GM10266 (cell line): ENCODE measurements at regions not wholly inside any gene's neighbourhood (a gene's known extent, or its start where the extent isn't known, plus 50 kb on each side); places are given as distances from the start of the nearest gene placed in this dataset.

Experiments
- DNase-seq: peaks from one replicate; pipeline ENCODE4 v3.0.0; 2012; ENCODE audit errors: extremely low spot score
- TF ChIP-seq, protein P1 (sequence below): IDR thresholded peaks from 2 replicates; pipeline ENCODE4 v1.5.1; 2012; ENCODE audit warnings: mild to moderate bottlenecking, low read depth; ENCODE audit not compliant: control insufficient read depth, insufficient read depth; ENCODE audit errors: missing control alignments

DNA sequence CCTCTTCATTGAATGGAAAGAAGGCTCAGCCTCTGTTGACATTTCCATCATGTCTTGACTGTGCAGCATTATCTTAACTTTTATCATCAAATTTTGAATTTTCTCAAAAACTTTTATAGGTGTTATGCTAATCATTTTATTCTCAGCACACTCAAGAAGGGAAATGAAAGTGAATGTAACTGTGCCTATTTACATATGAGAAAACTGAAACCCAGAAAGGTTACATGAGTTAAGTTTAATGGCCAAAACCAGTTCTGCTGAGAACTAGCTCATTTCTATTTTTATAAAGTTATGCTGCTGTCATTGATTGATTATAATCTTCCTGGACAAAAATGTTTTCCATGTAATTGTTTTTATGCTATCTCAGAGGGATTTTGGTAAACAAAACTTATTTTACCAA is 618.8 kb upstream of the NRXN1 start:
- TF ChIP-seq, protein P1, sequence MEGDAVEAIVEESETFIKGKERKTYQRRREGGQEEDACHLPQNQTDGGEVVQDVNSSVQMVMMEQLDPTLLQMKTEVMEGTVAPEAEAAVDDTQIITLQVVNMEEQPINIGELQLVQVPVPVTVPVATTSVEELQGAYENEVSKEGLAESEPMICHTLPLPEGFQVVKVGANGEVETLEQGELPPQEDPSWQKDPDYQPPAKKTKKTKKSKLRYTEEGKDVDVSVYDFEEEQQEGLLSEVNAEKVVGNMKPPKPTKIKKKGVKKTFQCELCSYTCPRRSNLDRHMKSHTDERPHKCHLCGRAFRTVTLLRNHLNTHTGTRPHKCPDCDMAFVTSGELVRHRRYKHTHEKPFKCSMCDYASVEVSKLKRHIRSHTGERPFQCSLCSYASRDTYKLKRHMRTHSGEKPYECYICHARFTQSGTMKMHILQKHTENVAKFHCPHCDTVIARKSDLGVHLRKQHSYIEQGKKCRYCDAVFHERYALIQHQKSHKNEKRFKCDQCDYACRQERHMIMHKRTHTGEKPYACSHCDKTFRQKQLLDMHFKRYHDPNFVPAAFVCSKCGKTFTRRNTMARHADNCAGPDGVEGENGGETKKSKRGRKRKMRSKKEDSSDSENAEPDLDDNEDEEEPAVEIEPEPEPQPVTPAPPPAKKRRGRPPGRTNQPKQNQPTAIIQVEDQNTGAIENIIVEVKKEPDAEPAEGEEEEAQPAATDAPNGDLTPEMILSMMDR: no peak

DNA sequence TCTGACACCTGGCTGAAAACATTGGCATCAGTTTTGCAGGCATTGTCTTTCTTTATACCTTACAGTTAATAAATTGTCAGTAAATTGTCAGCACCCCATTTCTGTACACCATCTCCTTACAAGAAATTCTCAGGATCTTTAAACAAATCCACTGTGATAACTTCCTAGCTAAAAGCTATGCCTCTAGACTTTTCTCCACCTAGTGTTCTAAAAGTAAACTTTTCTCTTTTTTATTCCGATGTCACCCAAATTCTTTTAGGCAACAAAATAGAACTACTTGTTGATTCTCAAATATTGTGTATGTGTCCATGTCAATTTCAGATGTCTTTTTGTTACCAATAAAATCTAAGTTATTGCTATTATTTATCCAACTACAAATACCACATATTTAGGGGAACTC is 617.4 kb upstream of the NRXN1 start:
- DNase-seq: no peak
- TF ChIP-seq, protein P1: no peak

More for the DNA sequence above, 618.8 kb upstream of the NRXN1 start:
- DNase-seq: no peak

DNA sequence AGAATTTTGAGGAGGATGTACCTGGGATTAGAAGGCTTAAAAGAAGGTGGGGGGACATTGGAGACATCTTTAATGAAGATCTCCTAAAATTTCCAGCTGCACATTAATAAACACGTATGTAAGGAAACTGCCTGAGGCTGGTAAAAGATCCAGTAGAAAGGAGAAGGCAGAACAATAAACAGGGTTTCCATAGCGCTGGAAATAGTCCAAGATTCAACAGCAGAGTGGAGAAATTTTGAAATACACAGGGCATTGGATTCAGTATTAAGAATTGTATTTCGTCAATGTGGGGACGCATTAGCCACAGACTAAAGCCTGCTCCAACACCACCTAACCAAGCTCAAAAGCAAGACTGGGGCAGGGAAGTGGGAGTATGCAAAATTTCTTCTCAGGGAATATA is 606.9 kb upstream of the NRXN1 start:
- TF ChIP-seq, protein P1: no peak
- DNase-seq: no peak

DNA sequence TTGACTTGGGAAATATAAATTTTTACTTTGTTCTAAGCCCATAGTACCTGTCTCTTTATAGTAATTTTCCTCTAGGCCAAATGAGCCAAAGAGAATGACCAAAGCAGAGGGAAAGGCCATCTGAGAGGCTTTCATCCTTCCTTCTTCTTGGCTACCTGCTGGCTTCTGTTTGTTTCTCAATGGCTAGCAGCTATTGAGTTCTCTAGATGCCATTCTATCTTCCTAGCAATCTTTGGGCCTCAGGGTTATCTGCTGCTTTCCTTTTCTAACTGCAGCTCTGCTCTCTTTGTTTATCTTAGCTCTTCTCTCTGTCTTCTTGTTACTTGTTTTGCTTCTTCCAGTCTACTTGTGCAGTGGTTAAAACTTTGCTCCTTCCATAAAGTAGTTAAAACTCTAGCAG is 601.1 kb upstream of the NRXN1 start:
- TF ChIP-seq, protein P1: no peak

DNA sequence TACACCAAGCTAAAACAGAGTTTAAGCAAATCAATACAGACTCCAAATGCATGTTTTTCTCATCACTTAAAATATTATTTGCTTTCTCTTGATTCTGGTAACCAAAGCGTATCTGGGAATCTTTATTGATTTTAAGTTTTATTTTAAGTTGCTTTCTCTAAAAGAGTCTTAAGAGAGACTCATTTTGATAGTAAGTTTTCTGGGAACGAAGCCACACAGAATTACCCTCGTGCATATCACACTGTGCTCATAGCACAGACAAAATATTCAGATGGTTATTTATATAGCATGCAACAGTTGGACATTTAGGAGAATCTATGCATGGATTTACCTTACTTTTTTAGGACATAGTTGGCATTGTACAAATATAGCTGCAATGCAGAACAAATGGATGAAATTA is 597.5 kb upstream of the NRXN1 start:
- TF ChIP-seq, protein P1: no peak
- no peak for DNase-seq

More for the DNA sequence above, 601.1 kb upstream of the NRXN1 start:
- no peak for DNase-seq

DNA sequence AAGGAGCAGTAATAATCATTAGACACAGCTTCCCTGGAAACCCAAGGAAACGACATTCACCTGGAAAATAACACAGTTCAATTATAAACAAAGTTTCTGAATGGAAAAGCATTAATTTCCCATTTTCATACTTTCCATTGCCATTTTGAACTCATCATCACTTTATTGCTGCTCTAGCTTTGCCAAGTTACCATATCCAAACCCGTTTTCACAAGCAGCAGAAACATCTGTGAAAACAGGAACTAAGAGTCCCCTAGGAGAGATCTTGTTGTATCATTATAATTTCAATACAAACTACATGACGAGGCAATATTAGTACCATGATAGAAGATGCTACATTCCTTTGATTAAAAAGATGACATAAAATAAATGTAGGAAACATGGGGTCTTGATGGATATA is 597.0 kb upstream of the NRXN1 start:
- no peak for DNase-seq
- TF ChIP-seq, protein P1: no peak

DNA sequence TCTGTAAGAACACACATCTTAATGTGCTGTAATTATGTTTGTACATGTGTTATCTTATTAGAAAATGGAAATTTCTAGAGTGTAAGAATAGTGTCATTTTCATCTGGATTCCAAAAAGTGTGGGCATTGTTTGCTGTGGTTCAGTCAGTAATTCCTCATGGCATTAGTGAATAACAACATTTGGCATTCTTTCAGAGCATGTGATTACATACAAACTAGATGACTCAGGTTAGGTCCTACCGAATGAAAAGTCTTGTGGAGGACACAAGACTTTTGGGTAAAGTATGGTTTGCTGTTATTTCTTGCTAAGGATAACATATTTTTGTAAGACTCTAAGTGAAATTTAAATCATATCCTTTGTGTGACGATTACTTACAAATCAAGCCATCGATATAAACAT is 593.1 kb upstream of the NRXN1 start:
- TF ChIP-seq, protein P1: no peak
- no peak for DNase-seq
